RWPE1 (cell line): ENCODE measurements at regions not wholly inside any gene's neighbourhood (a gene's known extent, or its start where the extent isn't known, plus 50 kb on each side); places are given as distances from the start of the nearest gene placed in this dataset.

Experiments
- CTCF ChIA-PET: fragments of 350-600 bp; sonication (Branson Sonifier 250); formaldehyde crosslinking; extraction: SDS; loops from one replicate; lab custom pipeline; 2021; lab: Yijun Ruan, JAX
- POLR2A ChIA-PET: fragments of 400-600 bp; formaldehyde crosslinking; extraction: SDS; loops from one replicate; lab custom pipeline; 2020; ENCODE audit warnings: antibody characterized with exemption; ENCODE audit not compliant: low non-redundant PET; lab: Yijun Ruan, JAX
- DNase-seq: peaks from one replicate; pipeline ENCODE4 v3.0.0; 2012; ENCODE audit warnings: low spot score
- H3K27ac ChIP-seq: fragments of 450-650 bp; 2 replicates; pipeline ENCODE4 v1.5.1; 2017
- CTCF ChIP-seq: fragments of 450-650 bp; conservative IDR thresholded peaks from 2 replicates; pipeline ENCODE4 v1.5.1; 2017; ENCODE audit warnings: low read depth, mild to moderate bottlenecking

GRCh38 chr4:120403296-120403695 is 336.6 kb upstream of the MAD2L1 start:
- H3K27ac ChIP-seq = no peak overlapping the region
- ChIA-PET POLR2A (no interaction called here), CTCF (no interaction called here)
- DNase-seq = no peak
- TF ChIP-seq CTCF = no peak

GRCh38 chr4:120400441-120400840 is 333.8 kb upstream of the MAD2L1 start:
- no peak overlapping the region for H3K27ac ChIP-seq
- no peak for DNase-seq
- POLR2A ChIA-PET = no interaction called here
- CTCF ChIA-PET = no interaction called here
- TF ChIP-seq CTCF = no peak

GRCh38 chr4:120399826-120400225 is 333.2 kb upstream of the MAD2L1 start:
- no peak overlapping the region for H3K27ac ChIP-seq
- POLR2A ChIA-PET = no interaction called here
- TF ChIP-seq CTCF = no peak
- CTCF ChIA-PET = no interaction called here
- no peak for DNase-seq

- CTCF ChIA-PET = no interaction called here
Observed at GRCh38 chr4:120395746-120396145, 329.1 kb upstream of the MAD2L1 start.

GRCh38 chr4:120355881-120356280 is 289.2 kb upstream of the MAD2L1 start:
- no peak for TF ChIP-seq CTCF
- ChIA-PET POLR2A (no interaction called here), CTCF (no interaction called here)
- no peak overlapping the region for H3K27ac ChIP-seq
- no peak for DNase-seq

More at GRCh38 chr4:120395746-120396145, 329.1 kb upstream of the MAD2L1 start:
- POLR2A ChIA-PET = no interaction called here
- no peak for TF ChIP-seq CTCF
- no peak for DNase-seq
- H3K27ac ChIP-seq = no peak overlapping the region

GRCh38 chr4:120354381-120354780 is 287.7 kb upstream of the MAD2L1 start:
- H3K27ac ChIP-seq = no peak overlapping the region
- POLR2A ChIA-PET = no interaction called here
- DNase-seq = no peak
- no peak for TF ChIP-seq CTCF
- CTCF ChIA-PET = interaction anchor here (0.6 kb wide), 1 partner anchor 10 kb away, joined by 3 read pairs; no protein-coding TSS in a partner anchor

GRCh38 chr4:120353235-120353634 is 286.6 kb upstream of the MAD2L1 start:
- TF ChIP-seq CTCF = no peak
- POLR2A ChIA-PET = no interaction called here
- no peak for DNase-seq
- no peak overlapping the region for H3K27ac ChIP-seq
- CTCF ChIA-PET = no interaction called here
